RKO (cell line): ENCODE measurements at regions not wholly inside any gene's neighbourhood (a gene's known extent, or its start where the extent isn't known, plus 50 kb on each side); places are given as distances from the start of the nearest gene placed in this dataset.

ENCODE experiments used
- DNase-seq: peaks from one replicate; pipeline ENCODE4 v3.0.0-alpha.2; 2016; ENCODE audit warnings: low spot score

DNA sequence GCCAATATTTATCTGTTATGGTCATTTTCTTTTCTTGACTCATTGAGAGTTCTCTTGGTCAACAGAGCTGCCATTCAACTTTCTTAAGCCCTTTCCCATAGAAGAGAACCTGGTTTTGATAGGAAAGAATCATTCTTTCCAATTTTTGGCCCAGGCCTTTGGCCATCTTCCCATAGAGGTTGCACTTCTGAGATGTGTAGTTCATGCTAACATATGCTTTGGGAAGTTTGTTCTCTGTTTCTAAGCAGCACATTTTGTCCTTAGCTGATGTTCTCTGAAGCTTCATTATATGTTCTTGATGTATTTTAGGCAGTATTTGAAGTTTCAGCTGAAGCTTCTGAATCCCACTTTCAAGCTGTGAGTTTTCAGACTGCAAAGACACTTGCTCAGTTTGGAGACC lies 161.1 kb downstream of the VEGFC start:
- no peak for DNase-seq
